SK-N-SH (cell line): ENCODE measurements at regions not wholly inside any gene's neighbourhood (a gene's known extent, or its start where the extent isn't known, plus 50 kb on each side); places are given as distances from the start of the nearest gene placed in this dataset.

Experiments
- CTCF ChIP-seq: fragments of 200-600 bp; sonication (generic); IDR thresholded peaks from 2 replicates; pipeline ENCODE4 v1.6.1; 2017; ENCODE audit warnings: antibody characterized with exemption, mild to moderate bottlenecking, moderate library complexity
- EP300 ChIP-seq, 2 experiments: IDR thresholded peaks; 2 replicates each; pipeline versions ENCODE4 v1.4.0 to v1.6.1; 2012; ENCODE audit warnings: borderline replicate concordance in 1 of 2, low read depth in 1 of 2, low read length in 1 of 2
- EZH2phosphoT487 ChIP-seq: fragments of 200-600 bp; sonication (generic); IDR thresholded peaks from 2 replicates; pipeline ENCODE4 v1.6.1; 2017; ENCODE audit warnings: low read depth, mixed run types, mild to moderate bottlenecking, antibody characterized with exemption, moderate library complexity, borderline replicate concordance
- GABPA ChIP-seq: IDR thresholded peaks from 2 replicates; pipeline ENCODE4 v1.4.0; 2012; ENCODE audit warnings: low read depth, mild to moderate bottlenecking
- JUND ChIP-seq: IDR thresholded peaks from 2 replicates; pipeline ENCODE4 v1.4.0; 2012
- NRF1 ChIP-seq: IDR thresholded peaks from 2 replicates; pipeline ENCODE4 v1.6.1; 2012; ENCODE audit warnings: low read depth, mild to moderate bottlenecking, low read length
- YY1 ChIP-seq: IDR thresholded peaks from 2 replicates; pipeline ENCODE4 v1.4.0; 2012; ENCODE audit warnings: low read depth, mild to moderate bottlenecking
- TF ChIP-seq, protein P1 (sequence below): IDR thresholded peaks from 2 replicates; pipeline ENCODE4 v1.4.0; 2012; ENCODE audit warnings: low read depth
- TF ChIP-seq, protein P2 (sequence below): IDR thresholded peaks from 2 replicates; pipeline ENCODE4 v1.4.0; 2012; ENCODE audit warnings: low read depth, borderline replicate concordance

DNA sequence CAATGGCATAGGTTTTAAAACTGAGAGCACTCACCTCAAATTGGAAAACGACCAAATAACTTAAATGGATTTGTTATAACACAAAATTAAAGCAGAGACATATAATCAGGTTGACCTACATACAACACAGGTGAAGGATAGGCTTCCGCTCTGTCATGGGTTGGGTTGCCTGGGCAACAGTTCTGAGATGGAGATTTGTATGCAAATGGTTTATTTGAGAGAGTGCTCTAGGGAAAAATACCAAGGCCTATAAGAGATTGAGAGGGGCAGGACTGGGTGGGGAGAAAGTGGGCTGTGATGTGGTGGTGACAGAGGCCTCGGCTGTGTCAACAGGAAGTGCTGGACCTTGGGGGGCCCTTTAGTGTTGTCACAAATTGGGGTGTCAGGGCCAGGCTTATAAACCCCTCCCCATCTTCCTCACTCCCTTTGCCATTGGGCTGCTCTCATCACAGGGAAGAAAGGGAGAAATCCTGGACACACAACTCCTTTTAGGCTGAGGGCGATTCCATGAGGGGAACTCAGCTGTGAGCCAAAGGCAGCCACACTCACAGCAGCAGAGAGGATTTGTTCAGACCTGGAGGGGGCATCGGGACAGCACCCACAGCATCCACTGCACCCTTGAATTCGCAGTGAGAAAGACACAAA lies 105.4 kb upstream of the LYZL1 start:
- TF ChIP-seq YY1 (no peak), EP300 (IDR thresholded peaks at IDR 0.05; ENCODE audit: borderline replicate concordance in 1 of 2, low read depth in 1 of 2, low read length in 1 of 2) (no peak), CTCF (no peak), NRF1 (no peak), EZH2phosphoT487 (no peak), GABPA (no peak), JUND (no peak)
- TF ChIP-seq, protein P1, sequence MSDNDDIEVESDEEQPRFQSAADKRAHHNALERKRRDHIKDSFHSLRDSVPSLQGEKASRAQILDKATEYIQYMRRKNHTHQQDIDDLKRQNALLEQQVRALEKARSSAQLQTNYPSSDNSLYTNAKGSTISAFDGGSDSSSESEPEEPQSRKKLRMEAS, result no peak
- TF ChIP-seq, protein P2, sequence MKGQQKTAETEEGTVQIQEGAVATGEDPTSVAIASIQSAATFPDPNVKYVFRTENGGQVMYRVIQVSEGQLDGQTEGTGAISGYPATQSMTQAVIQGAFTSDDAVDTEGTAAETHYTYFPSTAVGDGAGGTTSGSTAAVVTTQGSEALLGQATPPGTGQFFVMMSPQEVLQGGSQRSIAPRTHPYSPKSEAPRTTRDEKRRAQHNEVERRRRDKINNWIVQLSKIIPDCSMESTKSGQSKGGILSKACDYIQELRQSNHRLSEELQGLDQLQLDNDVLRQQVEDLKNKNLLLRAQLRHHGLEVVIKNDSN, result no peak
